Uterus (tissue), 2 donors: ENCODE measurements at regions not wholly inside any gene's neighbourhood (a gene's known extent, or its start where the extent isn't known, plus 50 kb on each side); places are given as distances from the start of the nearest gene placed in this dataset.

Experiments used
- CTCF ChIP-seq, 4 experiments: fragments of 200-600 bp in 2 of 4; fragments of 450-650 bp in 2 of 4; sonication (generic) in 2 of 4; IDR thresholded peaks; one replicate each; pipeline ENCODE4 v1.5.1; 2016 to 2019; ENCODE audit warnings: antibody characterized with exemption in 4 of 4, mild to moderate bottlenecking in 2 of 4, moderate library complexity in 1 of 4
- POLR2A ChIP-seq, 2 donors: fragments of 450-650 bp; IDR thresholded peaks; one replicate each; pipeline ENCODE4 v1.6.1; 2016; ENCODE audit warnings: antibody characterized with exemption in 2 of 2, mild to moderate bottlenecking in 1 of 2, moderate library complexity in 1 of 2

GRCh38 chr2:105541189-105542050 lies 142.6 kb upstream of the FHL2 start:
- TF ChIP-seq CTCF (IDR thresholded peaks at IDR 0.05) = no peak
- no peak for TF ChIP-seq POLR2A (IDR thresholded peaks at IDR 0.05)
